NB4 (cell line): ENCODE measurements at regions not wholly inside any gene's neighbourhood (a gene's known extent, or its start where the extent isn't known, plus 50 kb on each side); places are given as distances from the start of the nearest gene placed in this dataset.

ENCODE experiments used
- CTCF ChIP-seq: IDR thresholded peaks from one replicate; pipeline ENCODE4 v1.5.1; 2012; ENCODE audit warnings: low read depth, low read length
- MAX ChIP-seq: IDR thresholded peaks from 2 replicates; pipeline ENCODE4 v1.6.1; 2011; ENCODE audit warnings: low read depth, low read length
- MYC ChIP-seq: IDR thresholded peaks from 2 replicates; pipeline ENCODE4 v1.6.1; 2011; ENCODE audit warnings: low read depth, low read length
- POLR2A ChIP-seq: IDR thresholded peaks from 2 replicates; pipeline ENCODE4 v1.6.1; 2011; ENCODE audit warnings: mild to moderate bottlenecking; ENCODE audit not compliant: insufficient read length; ENCODE audit errors: extremely low read depth

GRCh38 chr4:60133375-60133774 lies 1066.8 kb upstream of the ADGRL3 start:
- no peak for TF ChIP-seq CTCF
- no peak for TF ChIP-seq POLR2A
- no peak for TF ChIP-seq MYC
- TF ChIP-seq MAX, result no peak
